ENCODE measurements at regions not wholly inside any gene's neighbourhood (a gene's known extent, or its start where the extent isn't known, plus 50 kb on each side); places are given as distances from the start of the nearest gene placed in this dataset.

DNA sequence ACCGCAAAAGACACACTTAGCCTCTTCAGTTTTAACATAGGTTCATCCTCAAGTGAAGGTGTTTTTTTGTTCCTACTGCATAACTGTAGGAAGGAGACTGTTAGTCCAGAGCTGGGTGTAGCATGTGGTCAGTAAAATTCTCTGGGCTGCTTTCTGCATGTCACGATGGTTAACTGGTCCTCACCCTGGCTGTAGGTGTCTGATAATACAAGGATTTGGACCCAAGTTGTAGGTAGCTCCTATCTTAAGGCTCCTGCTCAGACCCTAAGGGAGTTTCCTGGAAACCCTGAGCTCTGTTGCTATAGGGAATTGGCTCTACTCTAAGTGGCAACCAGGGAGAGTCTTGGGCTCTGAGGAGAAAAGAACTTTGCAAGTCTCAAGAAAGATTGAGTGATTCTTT, 112.9 kb downstream of the SAMD9 start:
- Histone ChIP-seq H3K4me3 (no peak overlapping the region), H3K27me3 (no peaks in the 10 kb centered on the region), H3K9me3 (no peaks in the 10 kb centered on the region), H3K27ac (no peak overlapping the region), H3K36me3 (no peaks in the 10 kb centered on the region), H3K4me1 (no peaks in the 10 kb centered on the region)
- no peak for DNase-seq (ENCODE audit: low spot score)
- TF ChIP-seq, protein P1, sequence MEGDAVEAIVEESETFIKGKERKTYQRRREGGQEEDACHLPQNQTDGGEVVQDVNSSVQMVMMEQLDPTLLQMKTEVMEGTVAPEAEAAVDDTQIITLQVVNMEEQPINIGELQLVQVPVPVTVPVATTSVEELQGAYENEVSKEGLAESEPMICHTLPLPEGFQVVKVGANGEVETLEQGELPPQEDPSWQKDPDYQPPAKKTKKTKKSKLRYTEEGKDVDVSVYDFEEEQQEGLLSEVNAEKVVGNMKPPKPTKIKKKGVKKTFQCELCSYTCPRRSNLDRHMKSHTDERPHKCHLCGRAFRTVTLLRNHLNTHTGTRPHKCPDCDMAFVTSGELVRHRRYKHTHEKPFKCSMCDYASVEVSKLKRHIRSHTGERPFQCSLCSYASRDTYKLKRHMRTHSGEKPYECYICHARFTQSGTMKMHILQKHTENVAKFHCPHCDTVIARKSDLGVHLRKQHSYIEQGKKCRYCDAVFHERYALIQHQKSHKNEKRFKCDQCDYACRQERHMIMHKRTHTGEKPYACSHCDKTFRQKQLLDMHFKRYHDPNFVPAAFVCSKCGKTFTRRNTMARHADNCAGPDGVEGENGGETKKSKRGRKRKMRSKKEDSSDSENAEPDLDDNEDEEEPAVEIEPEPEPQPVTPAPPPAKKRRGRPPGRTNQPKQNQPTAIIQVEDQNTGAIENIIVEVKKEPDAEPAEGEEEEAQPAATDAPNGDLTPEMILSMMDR (IDR thresholded peaks at IDR 0.05): no peak

- Histone ChIP-seq H3K4me3 (no peak overlapping the region), H3K4me1 (no peaks in the 10 kb centered on the region), H3K27ac (no peak overlapping the region), H3K9me3 (no peaks in the 10 kb centered on the region), H3K36me3 (no peaks in the 10 kb centered on the region), H3K27me3 (no peaks in the 10 kb centered on the region)
- TF ChIP-seq, protein P1 (IDR thresholded peaks at IDR 0.05): no peak
- no peak for DNase-seq (ENCODE audit: low spot score)
These were observed 120.1 kb downstream of the SAMD9 start for GRCh38 chr7:92997719-92998118.

- no peaks in the 10 kb centered on the region for H3K36me3 ChIP-seq
- no peak for DNase-seq (ENCODE audit: low spot score)
- no peak overlapping the region for H3K4me3 ChIP-seq
- no peak overlapping the region for H3K27ac ChIP-seq
- TF ChIP-seq, protein P1 (IDR thresholded peaks at IDR 0.05): no peak
- H3K4me1 ChIP-seq: no peaks in the 10 kb centered on the region
- H3K9me3 ChIP-seq: no peaks in the 10 kb centered on the region
- H3K27me3 ChIP-seq: no peaks in the 10 kb centered on the region
These were observed 120.6 kb downstream of the SAMD9 start for GRCh38 chr7:92997152-92997551.

GRCh38 chr7:92994901-92995300, 122.9 kb downstream of the SAMD9 start:
- no peaks in the 10 kb centered on the region for H3K4me1 ChIP-seq
- no peaks in the 10 kb centered on the region for H3K27me3 ChIP-seq
- H3K27ac ChIP-seq: no peak overlapping the region
- H3K4me3 ChIP-seq: no peak overlapping the region
- no peak for DNase-seq (ENCODE audit: low spot score)
- TF ChIP-seq, protein P1 (IDR thresholded peaks at IDR 0.05): no peak
- no peaks in the 10 kb centered on the region for H3K36me3 ChIP-seq
- H3K9me3 ChIP-seq: no peaks in the 10 kb centered on the region

GRCh38 chr7:92992932-92993331, 124.8 kb downstream of the SAMD9 start:
- H3K27me3 ChIP-seq: no peaks in the 10 kb centered on the region
- H3K27ac ChIP-seq: no peak overlapping the region
- H3K4me3 ChIP-seq: no peak overlapping the region
- no peaks in the 10 kb centered on the region for H3K9me3 ChIP-seq
- H3K4me1 ChIP-seq: no peaks in the 10 kb centered on the region
- no peak for DNase-seq (ENCODE audit: low spot score)
- no peaks in the 10 kb centered on the region for H3K36me3 ChIP-seq
- TF ChIP-seq, protein P1 (IDR thresholded peaks at IDR 0.05): no peak

- Histone ChIP-seq H3K27ac (no peak overlapping the region), H3K36me3 (no peaks in the 10 kb centered on the region), H3K27me3 (no peaks in the 10 kb centered on the region), H3K9me3 (no peaks in the 10 kb centered on the region), H3K4me1 (no peaks in the 10 kb centered on the region), H3K4me3 (no peak overlapping the region)
- TF ChIP-seq, protein P1 (IDR thresholded peaks at IDR 0.05): no peak
- DNase-seq (ENCODE audit: low spot score): no peak
These were observed 125.3 kb downstream of the SAMD9 start for GRCh38 chr7:92992483-92992882.
